PFSK-1 (cell line): ENCODE measurements at regions not wholly inside any gene's neighbourhood (a gene's known extent, or its start where the extent isn't known, plus 50 kb on each side); places are given as distances from the start of the nearest gene placed in this dataset.

Experiments used
- FOXP2 ChIP-seq: optimal IDR thresholded peaks from 2 replicates; pipeline ENCODE3; 2011; ENCODE audit warnings: borderline replicate concordance, control low read depth, inconsistent platforms; ENCODE audit not compliant: insufficient read depth; ENCODE audit errors: extremely low read length, extremely low read depth
- POLR2AphosphoS5 ChIP-seq: IDR thresholded peaks from 2 replicates; pipeline ENCODE4 v1.6.1; 2012; ENCODE audit warnings: low read depth, mild to moderate bottlenecking, control low read depth, low read length, moderate library complexity
- SIN3A ChIP-seq: IDR thresholded peaks from 2 replicates; pipeline ENCODE4 v1.6.1; 2012; ENCODE audit warnings: mild to moderate bottlenecking, low read length, moderate library complexity, borderline replicate concordance; ENCODE audit not compliant: insufficient read depth
- TAF1 ChIP-seq: IDR thresholded peaks from 2 replicates; pipeline ENCODE4 v1.6.1; 2012; ENCODE audit warnings: low read length, control low read depth, borderline replicate concordance; ENCODE audit not compliant: insufficient read depth
- TF ChIP-seq, protein P1 (sequence below), 2 experiments: IDR thresholded peaks; 2 replicates each; pipeline versions ENCODE4 v1.6.1 to v1.8.0; 2011 to 2012; ENCODE audit warnings: low read depth in 2 of 2, low read length in 2 of 2, control low read depth in 1 of 2, inconsistent platforms in 1 of 2, mild to moderate bottlenecking in 1 of 2, moderate library complexity in 1 of 2; ENCODE audit not compliant: insufficient read depth in 1 of 2

DNA sequence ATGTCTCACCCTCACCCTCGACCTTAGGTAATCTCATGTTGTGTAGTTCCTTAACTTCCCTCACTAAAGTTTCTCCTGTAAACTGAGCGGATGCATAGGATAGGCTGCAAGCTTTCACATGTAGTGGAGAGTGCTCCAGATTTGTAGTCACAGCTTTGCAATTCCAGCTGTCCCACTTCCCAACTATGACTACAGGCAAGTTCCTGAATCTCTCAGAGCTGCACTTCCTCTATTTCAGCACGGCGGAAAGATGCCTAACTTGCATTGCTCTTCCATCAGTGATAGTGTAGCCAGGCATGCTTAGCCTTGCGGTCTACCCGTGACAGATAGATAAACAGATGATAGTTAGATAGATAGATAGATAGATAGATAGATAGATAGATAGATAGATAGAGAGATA, 183.1 kb upstream of the CCDC68 start:
- no peak for TF ChIP-seq FOXP2
- TF ChIP-seq POLR2AphosphoS5: no peak
- no peak for TF ChIP-seq SIN3A
- TF ChIP-seq TAF1: no peak
- TF ChIP-seq, protein P1, sequence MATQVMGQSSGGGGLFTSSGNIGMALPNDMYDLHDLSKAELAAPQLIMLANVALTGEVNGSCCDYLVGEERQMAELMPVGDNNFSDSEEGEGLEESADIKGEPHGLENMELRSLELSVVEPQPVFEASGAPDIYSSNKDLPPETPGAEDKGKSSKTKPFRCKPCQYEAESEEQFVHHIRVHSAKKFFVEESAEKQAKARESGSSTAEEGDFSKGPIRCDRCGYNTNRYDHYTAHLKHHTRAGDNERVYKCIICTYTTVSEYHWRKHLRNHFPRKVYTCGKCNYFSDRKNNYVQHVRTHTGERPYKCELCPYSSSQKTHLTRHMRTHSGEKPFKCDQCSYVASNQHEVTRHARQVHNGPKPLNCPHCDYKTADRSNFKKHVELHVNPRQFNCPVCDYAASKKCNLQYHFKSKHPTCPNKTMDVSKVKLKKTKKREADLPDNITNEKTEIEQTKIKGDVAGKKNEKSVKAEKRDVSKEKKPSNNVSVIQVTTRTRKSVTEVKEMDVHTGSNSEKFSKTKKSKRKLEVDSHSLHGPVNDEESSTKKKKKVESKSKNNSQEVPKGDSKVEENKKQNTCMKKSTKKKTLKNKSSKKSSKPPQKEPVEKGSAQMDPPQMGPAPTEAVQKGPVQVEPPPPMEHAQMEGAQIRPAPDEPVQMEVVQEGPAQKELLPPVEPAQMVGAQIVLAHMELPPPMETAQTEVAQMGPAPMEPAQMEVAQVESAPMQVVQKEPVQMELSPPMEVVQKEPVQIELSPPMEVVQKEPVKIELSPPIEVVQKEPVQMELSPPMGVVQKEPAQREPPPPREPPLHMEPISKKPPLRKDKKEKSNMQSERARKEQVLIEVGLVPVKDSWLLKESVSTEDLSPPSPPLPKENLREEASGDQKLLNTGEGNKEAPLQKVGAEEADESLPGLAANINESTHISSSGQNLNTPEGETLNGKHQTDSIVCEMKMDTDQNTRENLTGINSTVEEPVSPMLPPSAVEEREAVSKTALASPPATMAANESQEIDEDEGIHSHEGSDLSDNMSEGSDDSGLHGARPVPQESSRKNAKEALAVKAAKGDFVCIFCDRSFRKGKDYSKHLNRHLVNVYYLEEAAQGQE (IDR thresholded peaks at IDR 0.05; ENCODE audit: insufficient read depth in 1 of 2, low read depth in 2 of 2, low read length in 2 of 2): no peak

DNA sequence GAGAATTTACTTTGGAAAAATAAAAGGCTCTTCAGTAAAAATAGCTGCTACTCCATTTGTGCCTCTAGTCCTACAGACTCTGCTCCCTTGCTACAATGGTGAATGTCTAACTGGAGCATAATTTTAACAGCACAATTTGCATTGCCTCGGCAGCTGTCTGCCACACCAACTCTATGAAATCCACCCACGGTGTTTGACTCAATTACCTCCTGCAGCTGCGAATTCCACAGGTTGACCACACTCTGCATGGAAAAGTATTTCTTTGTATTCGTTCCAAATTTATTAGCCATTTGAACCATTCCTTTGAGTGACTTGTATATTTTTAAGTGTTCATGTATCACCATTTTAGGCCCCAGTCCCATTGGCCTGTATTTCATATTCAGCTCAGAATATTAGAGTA, 182.1 kb upstream of the CCDC68 start:
- no peak for TF ChIP-seq FOXP2

DNA sequence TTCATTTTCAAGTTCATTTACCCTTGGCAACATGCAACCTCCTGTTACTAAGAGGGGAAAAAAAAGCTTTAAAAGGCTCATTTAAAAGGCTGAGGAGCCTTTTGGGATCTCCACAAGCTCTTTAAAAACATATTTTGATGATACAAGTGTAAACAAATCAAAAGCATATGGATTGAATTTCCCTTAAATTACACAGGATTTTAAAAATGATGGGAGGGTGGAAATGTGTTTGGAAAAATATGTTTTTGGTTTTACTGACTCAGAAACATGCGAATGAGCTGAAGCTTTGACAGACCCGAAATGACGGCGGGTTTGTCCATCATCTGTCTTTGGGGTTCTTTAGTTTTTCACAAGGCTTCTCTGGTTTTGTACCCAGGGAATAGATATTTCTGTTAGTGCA, 180.6 kb upstream of the CCDC68 start:
- TF ChIP-seq, protein P1 (IDR thresholded peaks at IDR 0.05; ENCODE audit: insufficient read depth in 1 of 2, low read depth in 2 of 2, low read length in 2 of 2): no peak
- no peak for TF ChIP-seq POLR2AphosphoS5

DNA sequence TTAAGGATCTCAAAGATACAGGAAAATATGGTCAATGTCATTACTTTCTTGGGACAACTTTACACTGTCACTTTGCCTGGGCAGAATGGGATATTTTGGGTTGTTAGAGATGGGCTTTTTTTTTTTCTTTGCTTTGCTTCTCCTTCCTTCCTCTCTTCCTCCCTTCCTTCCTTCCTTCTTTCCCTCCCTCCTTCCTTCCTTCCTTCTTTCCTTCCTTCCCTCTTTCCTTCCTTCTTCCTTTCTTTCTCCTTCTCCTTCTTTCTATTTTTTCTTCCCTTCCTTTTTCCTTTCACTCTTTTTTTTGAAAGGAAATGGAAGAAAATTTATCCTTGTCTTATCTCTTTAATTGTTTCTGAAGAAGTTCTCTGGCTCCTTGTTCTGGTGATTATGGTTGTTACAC, 180.0 kb upstream of the CCDC68 start:
- no peak for TF ChIP-seq TAF1
- no peak for TF ChIP-seq POLR2AphosphoS5
- no peak for TF ChIP-seq SIN3A

DNA sequence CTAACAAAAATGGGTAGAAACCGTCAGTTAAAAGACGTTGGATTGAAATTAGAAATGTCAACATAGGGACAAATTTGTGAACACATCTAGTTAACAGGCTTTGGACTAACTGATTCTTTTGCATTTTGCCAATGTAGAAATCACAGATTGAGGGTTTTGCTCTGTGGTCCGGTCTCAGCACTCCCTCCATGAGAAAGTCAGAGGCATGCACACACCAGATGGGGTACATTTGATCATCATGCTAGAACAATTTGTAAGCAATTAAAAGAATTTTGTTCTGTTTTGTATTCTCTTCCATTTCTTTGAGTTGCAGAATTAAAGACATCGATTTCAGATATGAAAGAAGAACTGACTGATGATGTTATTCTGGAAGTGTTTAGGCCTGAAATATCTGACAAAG, 179.1 kb upstream of the CCDC68 start:
- no peak for TF ChIP-seq SIN3A
- no peak for TF ChIP-seq TAF1
- TF ChIP-seq FOXP2: no peak
- TF ChIP-seq POLR2AphosphoS5: no peak
- TF ChIP-seq, protein P1 (IDR thresholded peaks at IDR 0.05; ENCODE audit: insufficient read depth in 1 of 2, low read depth in 2 of 2, low read length in 2 of 2): no peak

DNA sequence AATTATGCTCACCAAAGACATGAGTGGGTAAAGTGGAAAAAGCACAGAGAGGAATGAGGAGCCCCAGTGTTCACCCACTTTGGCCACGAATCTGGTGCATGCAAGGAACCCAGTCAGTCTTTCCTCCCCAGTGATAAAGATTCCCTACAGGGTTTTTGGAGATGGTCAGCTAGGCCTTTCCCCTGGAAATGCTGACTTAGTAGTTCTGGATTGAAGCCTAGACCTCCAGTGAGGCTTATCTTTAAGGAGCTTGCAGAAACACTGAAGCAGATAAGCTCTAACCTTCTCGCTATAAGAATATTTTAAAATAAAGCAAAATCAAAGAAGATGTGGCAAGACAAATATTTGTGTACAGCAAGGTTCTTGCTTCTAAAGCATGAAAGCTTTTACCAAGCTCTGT, 178.3 kb upstream of the CCDC68 start:
- TF ChIP-seq, protein P1 (IDR thresholded peaks at IDR 0.05; ENCODE audit: insufficient read depth in 1 of 2, low read depth in 2 of 2, low read length in 2 of 2): no peak
- no peak for TF ChIP-seq FOXP2
- no peak for TF ChIP-seq POLR2AphosphoS5
- TF ChIP-seq SIN3A: no peak
- TF ChIP-seq TAF1: no peak
